ENCODE measurements at regions not wholly inside any gene's neighbourhood (a gene's known extent, or its start where the extent isn't known, plus 50 kb on each side); places are given as distances from the start of the nearest gene placed in this dataset.

- ChIA-PET POLR2A (no interaction called here), CTCF (no interaction called here)
- H3K27ac ChIP-seq (ENCODE audit: extremely low read depth, low read depth, low read length), result no peak overlapping the region
- H3K9me3 ChIP-seq (ENCODE audit: control insufficient read depth, insufficient read depth, low read depth, low read length), result no peaks in the 10 kb centered on the region
- H3K4me1 ChIP-seq (ENCODE audit: control insufficient read depth, insufficient read depth, low read length), result no peaks in the 10 kb centered on the region
- TF ChIP-seq ZNF658 (tag by site-specific recombination; IDR thresholded peaks at IDR 0.05) (no peak), ZNF660 (tag by site-specific recombination; IDR thresholded peaks at IDR 0.05) (no peak), ZNF280C (tag by site-specific recombination; IDR thresholded peaks at IDR 0.05) (no peak), ZNF335 (tag by site-specific recombination; conservative IDR thresholded peaks at IDR 0.05) (no peak), ZNF354C (tag by site-specific recombination; IDR thresholded peaks at IDR 0.05; ENCODE audit: borderline replicate concordance, low read depth) (no peak), ZBTB26 (tag by site-specific recombination; optimal IDR thresholded peaks at IDR 0.05) (no peak), ZNF211 (tag by site-specific recombination; IDR thresholded peaks at IDR 0.05; ENCODE audit: low read depth) (no peak), ZNF513 (tag by site-specific recombination; IDR thresholded peaks at IDR 0.05) (no peak), ZBTB48 (tag by site-specific recombination; IDR thresholded peaks at IDR 0.05) (no peak), ZNF76 (tag by site-specific recombination; IDR thresholded peaks at IDR 0.05; ENCODE audit: borderline replicate concordance, low read depth) (no peak)
- H3K4me3 ChIP-seq (ENCODE audit: low read depth, low read length), result no peak overlapping the region
- no peaks in the 10 kb centered on the region for H3K36me3 ChIP-seq (ENCODE audit: control insufficient read depth in 2 of 2, insufficient read depth in 1 of 2, low read length in 2 of 2)
Measured at GRCh38 chr5:97405941-97406340, 222.9 kb upstream of the RIOK2 start.

GRCh38 chr5:97406946-97407676, 224.1 kb upstream of the RIOK2 start:
- CTCF ChIA-PET, result no interaction called here
- Histone ChIP-seq H3K9me3 (ENCODE audit: control insufficient read depth, insufficient read depth, low read depth, low read length) (no peaks in the 10 kb centered on the region), H3K4me3 (ENCODE audit: low read depth, low read length) (no peak overlapping the region), H3K27ac (ENCODE audit: extremely low read depth, low read depth, low read length) (no peak overlapping the region), H3K4me1 (ENCODE audit: control insufficient read depth, insufficient read depth, low read length) (no peaks in the 10 kb centered on the region), H3K36me3 (ENCODE audit: control insufficient read depth in 2 of 2, insufficient read depth in 1 of 2, low read length in 2 of 2) (no peaks in the 10 kb centered on the region)
- no peak for TF ChIP-seq ZNF394 (tag by site-specific recombination; IDR thresholded peaks at IDR 0.05; ENCODE audit: borderline replicate concordance)
- TF ChIP-seq SCRT1 (tag by site-specific recombination; IDR thresholded peaks at IDR 0.05; ENCODE audit: borderline replicate concordance), result no peak
- no peak for TF ChIP-seq ZNF561 (tag by site-specific recombination; IDR thresholded peaks at IDR 0.05; ENCODE audit: borderline replicate concordance)
- no peak for TF ChIP-seq GLI4 (tag by site-specific recombination; IDR thresholded peaks at IDR 0.05)
- TF ChIP-seq ZNF645 (tag by site-specific recombination; IDR thresholded peaks at IDR 0.05), result no peak
- TF ChIP-seq ZNF707 (tag by site-specific recombination; IDR thresholded peaks at IDR 0.05), result no peak
- no peak for TF ChIP-seq ZNF10 (tag by site-specific recombination; IDR thresholded peaks at IDR 0.05)
- TF ChIP-seq ZNF510 (tag by site-specific recombination; IDR thresholded peaks at IDR 0.05; ENCODE audit: insufficient replicate concordance), result no peak
- TF ChIP-seq ZNF623 (tag by site-specific recombination; IDR thresholded peaks at IDR 0.05), result no peak
- no peak for TF ChIP-seq ZNF362 (tag by site-specific recombination; IDR thresholded peaks at IDR 0.05)
- TF ChIP-seq PRDM1 (tag by site-specific recombination; IDR thresholded peaks at IDR 0.05), result no peak
- TF ChIP-seq GLIS2 (tag by site-specific recombination; IDR thresholded peaks at IDR 0.05), result no peak
- no peak for TF ChIP-seq ZNF280D (tag by site-specific recombination; IDR thresholded peaks at IDR 0.05)
- TF ChIP-seq ZNF76 (tag by site-specific recombination; IDR thresholded peaks at IDR 0.05; ENCODE audit: borderline replicate concordance, low read depth), result no peak
- TF ChIP-seq ZNF571 (tag by site-specific recombination; IDR thresholded peaks at IDR 0.05), result no peak
- TF ChIP-seq ZNF837 (tag by site-specific recombination; IDR thresholded peaks at IDR 0.05), result no peak
- POLR2A ChIA-PET, result no interaction called here
